Activated B cell treated with CpG ODN at 0.5 μM for 24 hours (primary cell): ENCODE measurements at regions not wholly inside any gene's neighbourhood (a gene's known extent, or its start where the extent isn't known, plus 50 kb on each side); places are given as distances from the start of the nearest gene placed in this dataset.

ENCODE experiments used
- ATAC-seq: fragments of 200-7000 bp; cut with Tn5 transposase; one replicate; pipeline ENCODE4 v1.10.0; 2021; ENCODE audit warnings: low read depth, mild to moderate bottlenecking, moderate library complexity
- CTCF ChIA-PET: fragments of 350-600 bp; sonication (Branson Sonifier 250); formaldehyde crosslinking; loops from one replicate; lab custom pipeline; 2021; ENCODE audit warnings: antibody characterized with exemption; lab: Charles Lee
- POLR2A ChIA-PET: fragments of 350-600 bp; sonication (Branson Sonifier 250); formaldehyde crosslinking; loops from one replicate; lab custom pipeline; 2021; ENCODE audit warnings: antibody characterized with exemption; lab: Charles Lee
- DNase-seq: peaks from one replicate; pipeline ENCODE4 v3.0.0; 2022
- H3K27ac Mint-ChIP-seq: one replicate; pipeline ENCODE4 v1.8.0; 2020; ENCODE audit warnings: mixed read lengths
- H3K27me3 Mint-ChIP-seq: one replicate; pipeline ENCODE4 v1.8.0; 2021; ENCODE audit warnings: mixed read lengths
- H3K36me3 Mint-ChIP-seq: one replicate; pipeline ENCODE4 v1.8.0; 2021; ENCODE audit warnings: low read depth, mixed read lengths
- H3K4me1 Mint-ChIP-seq: one replicate; pipeline ENCODE4 v1.8.0; 2021; ENCODE audit warnings: mixed read lengths
- H3K4me3 Mint-ChIP-seq: one replicate; pipeline ENCODE4 v1.8.0; 2020; ENCODE audit warnings: mild to moderate bottlenecking, mixed read lengths
- H3K9me3 Mint-ChIP-seq: one replicate; pipeline ENCODE4 v1.8.0; 2020; ENCODE audit warnings: mixed read lengths
- intact Hi-C: fragments of 100-400 bp; cut with micrococcal nuclease; formaldehyde crosslinking; loops from one replicate; pipeline ENCODE4 v1.15.1; 2024
- TF ChIP-seq, protein P1 (sequence below): fragments of 200-600 bp; IDR thresholded peaks from one replicate; pipeline ENCODE4 v1.8.0; 2022; ENCODE audit warnings: antibody characterized with exemption, mild to moderate bottlenecking

DNA sequence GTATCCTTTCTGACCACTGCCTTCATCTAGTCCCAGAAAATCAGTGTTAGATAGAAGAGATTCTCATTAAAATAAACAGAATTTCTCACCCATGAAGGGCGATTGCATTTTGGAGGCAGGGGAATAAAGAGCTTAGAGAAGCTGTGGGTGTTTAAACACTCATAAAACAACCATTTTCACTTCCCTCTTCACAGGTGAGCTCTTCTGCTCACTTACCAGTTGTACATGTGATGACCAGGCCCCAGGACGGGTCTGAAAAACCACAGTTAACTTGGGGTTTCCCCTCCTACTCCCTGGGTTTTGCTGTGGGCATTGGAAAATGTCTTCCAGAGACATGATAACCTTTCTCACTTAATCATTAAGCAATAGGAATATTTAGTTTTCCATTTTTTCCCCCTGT is 411.6 kb upstream of the DPP6 start:
- TF ChIP-seq, protein P1, sequence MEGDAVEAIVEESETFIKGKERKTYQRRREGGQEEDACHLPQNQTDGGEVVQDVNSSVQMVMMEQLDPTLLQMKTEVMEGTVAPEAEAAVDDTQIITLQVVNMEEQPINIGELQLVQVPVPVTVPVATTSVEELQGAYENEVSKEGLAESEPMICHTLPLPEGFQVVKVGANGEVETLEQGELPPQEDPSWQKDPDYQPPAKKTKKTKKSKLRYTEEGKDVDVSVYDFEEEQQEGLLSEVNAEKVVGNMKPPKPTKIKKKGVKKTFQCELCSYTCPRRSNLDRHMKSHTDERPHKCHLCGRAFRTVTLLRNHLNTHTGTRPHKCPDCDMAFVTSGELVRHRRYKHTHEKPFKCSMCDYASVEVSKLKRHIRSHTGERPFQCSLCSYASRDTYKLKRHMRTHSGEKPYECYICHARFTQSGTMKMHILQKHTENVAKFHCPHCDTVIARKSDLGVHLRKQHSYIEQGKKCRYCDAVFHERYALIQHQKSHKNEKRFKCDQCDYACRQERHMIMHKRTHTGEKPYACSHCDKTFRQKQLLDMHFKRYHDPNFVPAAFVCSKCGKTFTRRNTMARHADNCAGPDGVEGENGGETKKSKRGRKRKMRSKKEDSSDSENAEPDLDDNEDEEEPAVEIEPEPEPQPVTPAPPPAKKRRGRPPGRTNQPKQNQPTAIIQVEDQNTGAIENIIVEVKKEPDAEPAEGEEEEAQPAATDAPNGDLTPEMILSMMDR = no peak
- intact Hi-C loops = no loop called here
- CTCF ChIA-PET = no interaction called here
- H3K27ac Mint-ChIP-seq = no peak overlapping the region
- DNase-seq (no peak), ATAC-seq (no peak)
- no peak overlapping the region for H3K4me3 Mint-ChIP-seq
- POLR2A ChIA-PET = no interaction called here
- H3K36me3 Mint-ChIP-seq = no peaks in the 10 kb centered on the region
- H3K4me1 Mint-ChIP-seq = no peaks in the 10 kb centered on the region
- H3K9me3 Mint-ChIP-seq = peaks cover 24% of the 10 kb centered on the region
- H3K27me3 Mint-ChIP-seq = no peaks in the 10 kb centered on the region

DNA sequence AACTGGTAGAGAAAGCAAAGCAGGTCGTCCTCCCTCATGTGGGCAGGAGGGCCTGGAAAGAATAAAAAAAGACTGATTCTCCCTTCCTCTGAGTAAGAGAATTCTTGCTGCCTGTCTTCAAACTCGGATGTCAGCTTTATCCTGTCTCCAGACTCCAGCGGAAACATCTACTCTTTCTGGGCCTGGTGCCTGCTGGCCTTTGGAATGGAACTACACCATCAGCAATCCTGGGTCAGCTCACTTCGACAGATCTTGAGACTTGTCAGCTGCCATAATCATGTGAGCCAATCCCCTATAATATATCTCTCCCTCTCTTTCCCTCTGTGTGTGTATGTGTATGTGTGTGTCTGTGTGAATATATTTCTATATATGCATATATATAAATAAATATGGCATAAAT is 411.0 kb upstream of the DPP6 start:
- intact Hi-C loops = no loop called here
- no peak for ATAC-seq

DNA sequence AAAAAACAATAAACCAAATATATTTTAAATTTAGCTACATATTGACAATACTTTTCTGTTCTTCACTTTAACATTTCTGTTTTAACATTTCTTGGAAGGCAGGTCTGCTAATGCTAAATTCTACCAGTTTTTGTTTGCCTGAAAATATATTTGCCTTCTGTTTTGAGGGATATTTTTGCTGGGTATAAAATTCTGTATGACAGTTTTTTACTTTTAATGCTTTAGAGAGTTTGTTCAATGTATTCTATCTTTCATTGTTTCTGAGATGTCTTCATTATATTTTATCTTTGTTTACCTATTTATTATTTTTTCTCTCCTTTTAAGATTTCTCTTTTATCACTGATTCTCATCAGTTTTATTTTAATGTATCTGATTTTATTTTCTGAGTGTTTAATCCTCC is 409.2 kb upstream of the DPP6 start:
- no peaks in the 10 kb centered on the region for H3K27me3 Mint-ChIP-seq
- H3K36me3 Mint-ChIP-seq = no peaks in the 10 kb centered on the region
- no peak overlapping the region for H3K4me3 Mint-ChIP-seq
- no peaks in the 10 kb centered on the region for H3K4me1 Mint-ChIP-seq
- TF ChIP-seq, protein P1 = no peak
- DNase-seq = no peak
- ChIA-PET POLR2A (no interaction called here), CTCF (no interaction called here)
- intact Hi-C loops = no loop called here
- peaks cover 23% of the 10 kb centered on the region for H3K9me3 Mint-ChIP-seq
- no peak for ATAC-seq
- no peak overlapping the region for H3K27ac Mint-ChIP-seq

More for the DNA sequence above, 411.0 kb upstream of the DPP6 start:
- ChIA-PET CTCF (no interaction called here), POLR2A (no interaction called here)
- no peak overlapping the region for H3K27ac Mint-ChIP-seq
- no peak for DNase-seq
- H3K36me3 Mint-ChIP-seq = no peaks in the 10 kb centered on the region
- no peaks in the 10 kb centered on the region for H3K4me1 Mint-ChIP-seq
- H3K9me3 Mint-ChIP-seq = peaks cover 26% of the 10 kb centered on the region
- H3K4me3 Mint-ChIP-seq = no peak overlapping the region
- TF ChIP-seq, protein P1 = no peak
- no peaks in the 10 kb centered on the region for H3K27me3 Mint-ChIP-seq

DNA sequence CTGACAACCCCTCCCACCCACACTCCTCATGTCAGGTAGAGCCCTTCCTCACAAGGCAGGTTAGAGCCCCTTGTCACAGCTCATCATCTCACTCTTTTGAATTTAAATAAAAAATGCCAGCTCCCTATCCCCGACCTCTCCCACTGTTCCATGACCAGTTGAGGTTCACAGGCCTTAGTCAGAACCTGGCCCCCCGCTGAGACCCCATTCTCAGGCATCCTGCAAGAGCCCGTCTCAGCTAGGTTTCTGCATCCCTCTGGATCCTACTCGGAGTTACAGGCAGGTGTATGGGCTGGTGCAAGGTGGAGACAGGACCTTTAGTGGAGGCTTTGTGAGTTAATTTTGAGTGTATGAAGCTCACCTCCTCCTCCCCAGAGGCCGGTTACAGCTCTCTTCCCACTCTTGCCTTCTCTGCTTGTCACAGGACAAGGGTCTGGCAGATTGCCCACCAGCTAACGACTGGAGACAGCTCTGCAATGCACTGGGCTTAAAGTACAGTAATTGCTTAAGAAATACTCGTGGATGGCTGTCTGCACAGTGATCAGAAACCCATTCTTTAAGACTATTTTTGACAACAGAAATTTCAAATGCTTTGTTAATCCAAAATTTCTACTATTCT is 394.9 kb upstream of the DPP6 start:
- CTCF ChIA-PET = no interaction called here
- TF ChIP-seq, protein P1 = no peak
- Mint-ChIP-seq H3K4me1 (no peaks in the 10 kb centered on the region), H3K27me3 (no peaks in the 10 kb centered on the region), H3K9me3 (peaks cover 15% of the 10 kb centered on the region), H3K4me3 (no peak overlapping the region), H3K27ac (no peak overlapping the region), H3K36me3 (no peaks in the 10 kb centered on the region)
- ATAC-seq (no peak), DNase-seq (no peak)
- POLR2A ChIA-PET = no interaction called here
- intact Hi-C loops = no loop called here

DNA sequence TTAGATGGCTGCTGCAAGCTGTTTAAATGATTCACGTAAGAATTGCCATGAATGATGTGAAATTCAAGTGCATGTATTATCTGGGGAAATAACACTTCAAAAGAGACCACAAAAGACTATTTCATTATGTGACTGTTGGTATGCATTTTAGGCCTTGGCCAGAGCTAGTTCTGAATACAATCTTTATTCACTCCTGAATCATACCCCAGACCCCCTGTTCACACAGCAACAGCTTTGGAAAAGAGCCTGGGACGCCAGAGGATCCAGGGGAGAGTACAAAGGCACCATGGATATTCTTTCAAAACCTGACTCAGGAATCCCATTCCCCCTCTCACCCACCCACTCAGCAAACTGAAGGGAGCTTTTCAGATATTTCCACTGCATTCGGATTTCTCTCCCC is 377.1 kb upstream of the DPP6 start:
- POLR2A ChIA-PET = no interaction called here
- TF ChIP-seq, protein P1 = no peak

More for the DNA sequence above, 377.1 kb upstream of the DPP6 start:
- ATAC-seq (no peak), DNase-seq (no peak)
- Mint-ChIP-seq H3K9me3 (peaks cover 8% of the 10 kb centered on the region), H3K27me3 (no peaks in the 10 kb centered on the region), H3K27ac (no peak overlapping the region), H3K4me3 (no peak overlapping the region), H3K4me1 (no peaks in the 10 kb centered on the region), H3K36me3 (no peaks in the 10 kb centered on the region)
- intact Hi-C loops = no loop called here
- CTCF ChIA-PET = no interaction called here
